ENCODE measurements at regions not wholly inside any gene's neighbourhood (a gene's known extent, or its start where the extent isn't known, plus 50 kb on each side); places are given as distances from the start of the nearest gene placed in this dataset.
"Not testable (repeated sequence)": the region's sequence is repeated elsewhere in the genome, so short reads cannot be mapped to it uniquely, and the experiment has no call there.

- DNase-seq (ENCODE audit: low read depth, low spot score), result no peak
Measured at GRCh38 chr12:13350946-13351345, 154.4 kb downstream of the EMP1 start.

DNA sequence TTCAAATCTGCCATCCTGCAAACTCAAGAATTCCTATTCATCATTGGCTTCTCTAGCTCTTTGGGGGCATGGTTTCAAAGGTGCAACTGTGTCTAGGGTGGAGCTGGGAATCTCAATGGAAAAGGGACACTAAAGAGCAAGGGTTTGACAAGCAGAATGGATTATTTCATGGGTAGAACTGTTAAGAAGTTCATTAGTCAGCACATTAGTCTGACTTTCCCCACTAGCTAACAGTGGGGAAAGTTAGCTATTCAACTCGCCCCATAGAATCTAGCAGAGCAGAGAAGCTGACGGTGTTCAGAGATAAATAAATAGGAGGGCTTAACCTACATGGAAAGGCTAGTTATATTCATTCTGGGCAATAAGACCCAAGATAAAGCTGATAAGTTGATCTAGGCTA, 153.9 kb downstream of the EMP1 start:
- DNase-seq (ENCODE audit: low read depth, low spot score), result no peak

DNA sequence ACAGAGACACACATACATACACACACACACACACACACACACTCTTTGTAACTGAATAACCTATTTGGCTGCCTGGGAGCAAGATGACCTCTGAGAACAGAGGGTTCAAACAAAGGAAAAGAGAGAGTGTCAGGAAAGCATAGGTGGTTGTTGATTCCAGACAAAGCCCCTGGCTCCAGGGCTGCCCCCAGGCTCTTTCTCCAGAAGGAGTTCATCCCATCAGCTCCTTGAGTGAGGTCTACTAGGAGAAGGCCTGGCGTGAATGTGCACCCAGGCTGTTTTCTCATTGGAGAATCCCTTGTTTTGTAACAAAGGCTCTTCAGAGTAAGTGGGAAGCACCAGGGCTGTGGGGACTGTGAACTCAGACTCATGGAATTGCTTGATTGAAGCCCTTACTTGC, 151.9 kb downstream of the EMP1 start:
- DNase-seq (ENCODE audit: low read depth, low spot score), result no peak

- DNase-seq (ENCODE audit: low read depth, low spot score), result no peak
Measured at GRCh38 chr12:13347241-13348043, 150.9 kb downstream of the EMP1 start.

- DNase-seq (ENCODE audit: low read depth, low spot score), result no peak
Measured at GRCh38 chr12:13345722-13346121, 149.2 kb downstream of the EMP1 start.

DNA sequence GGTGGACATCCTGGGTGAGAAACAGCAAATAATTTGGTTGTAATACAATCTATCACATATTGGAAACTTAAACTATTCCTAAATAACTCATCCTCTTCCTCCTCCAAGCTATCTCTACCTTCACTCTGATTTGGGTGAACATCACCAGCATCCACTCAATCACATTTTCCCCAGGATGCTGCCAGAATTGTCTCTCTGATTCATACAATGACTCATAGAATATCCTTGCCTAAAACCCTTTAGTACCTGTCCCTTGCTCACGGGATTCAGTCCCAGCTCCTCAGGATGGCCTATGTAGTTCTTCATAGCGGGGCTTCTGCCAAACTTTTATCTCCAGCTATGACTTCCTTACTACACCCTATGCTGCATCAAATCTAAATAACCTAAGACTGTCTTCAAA, 146.8 kb downstream of the EMP1 start:
- DNase-seq (ENCODE audit: low read depth, low spot score), result no peak

- DNase-seq (ENCODE audit: low read depth, low spot score), result no peak
Measured at GRCh38 chr12:13342971-13343370, 146.4 kb downstream of the EMP1 start.

- no peak for DNase-seq (ENCODE audit: low read depth, low spot score)
Measured at GRCh38 chr12:13340149-13340548, 143.6 kb downstream of the EMP1 start.

- DNase-seq (ENCODE audit: low read depth, low spot score), result no peak
Measured at GRCh38 chr12:13339538-13339937, 143.0 kb downstream of the EMP1 start.

DNA sequence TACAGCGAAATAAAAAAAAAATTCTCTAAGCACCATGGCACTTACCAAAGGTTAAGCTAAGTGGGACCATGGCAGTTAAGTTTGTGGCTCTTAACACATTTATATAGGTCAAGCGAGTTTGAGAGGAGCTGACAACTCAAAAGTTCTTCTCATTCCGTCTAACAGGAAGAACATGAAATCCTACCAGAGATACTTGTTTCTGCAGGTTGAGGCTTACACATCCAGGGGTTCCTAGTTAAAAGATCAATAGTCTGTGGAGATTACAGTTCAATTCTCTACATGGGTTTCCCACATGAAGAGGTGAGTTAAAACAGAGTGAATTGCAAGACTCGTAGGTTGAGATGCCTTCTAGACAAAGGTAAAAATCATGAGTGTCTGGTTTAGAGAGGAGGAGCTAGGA, 142.6 kb downstream of the EMP1 start:
- no peak for DNase-seq (ENCODE audit: low read depth, low spot score)

- no peak for DNase-seq (ENCODE audit: low read depth, low spot score)
Measured at GRCh38 chr12:13337791-13338190, 141.3 kb downstream of the EMP1 start.

- DNase-seq (ENCODE audit: low read depth, low spot score), result no peak
Measured at GRCh38 chr12:13336216-13336615, 139.7 kb downstream of the EMP1 start.

- DNase-seq (ENCODE audit: low read depth, low spot score), result no peak
Measured at GRCh38 chr12:13328535-13328934, 132.0 kb downstream of the EMP1 start.

DNA sequence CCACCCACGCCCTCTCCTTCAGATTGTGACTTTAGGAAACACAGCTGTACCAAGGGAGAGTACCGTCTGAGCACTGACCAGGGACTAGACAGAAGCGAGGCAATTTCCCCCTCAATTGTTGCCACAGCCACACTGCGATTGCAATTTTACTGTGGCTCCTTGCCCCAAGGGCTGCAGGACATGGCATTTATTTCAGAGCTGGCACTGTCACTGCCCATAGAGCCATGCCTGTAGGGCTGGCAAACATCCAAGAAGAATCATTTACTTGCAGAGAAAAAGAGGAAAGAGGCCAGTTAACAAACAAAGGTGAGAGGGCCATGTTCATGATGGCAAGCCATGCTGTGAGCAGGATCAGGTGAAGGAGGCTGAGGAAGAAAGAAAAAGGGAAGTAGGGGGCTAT, 129.6 kb downstream of the EMP1 start:
- no peak for DNase-seq (ENCODE audit: low read depth, low spot score)

- DNase-seq (ENCODE audit: low read depth, low spot score), result not testable (repeated sequence)
Measured at GRCh38 chr12:13325037-13325436, 128.5 kb downstream of the EMP1 start.

DNA sequence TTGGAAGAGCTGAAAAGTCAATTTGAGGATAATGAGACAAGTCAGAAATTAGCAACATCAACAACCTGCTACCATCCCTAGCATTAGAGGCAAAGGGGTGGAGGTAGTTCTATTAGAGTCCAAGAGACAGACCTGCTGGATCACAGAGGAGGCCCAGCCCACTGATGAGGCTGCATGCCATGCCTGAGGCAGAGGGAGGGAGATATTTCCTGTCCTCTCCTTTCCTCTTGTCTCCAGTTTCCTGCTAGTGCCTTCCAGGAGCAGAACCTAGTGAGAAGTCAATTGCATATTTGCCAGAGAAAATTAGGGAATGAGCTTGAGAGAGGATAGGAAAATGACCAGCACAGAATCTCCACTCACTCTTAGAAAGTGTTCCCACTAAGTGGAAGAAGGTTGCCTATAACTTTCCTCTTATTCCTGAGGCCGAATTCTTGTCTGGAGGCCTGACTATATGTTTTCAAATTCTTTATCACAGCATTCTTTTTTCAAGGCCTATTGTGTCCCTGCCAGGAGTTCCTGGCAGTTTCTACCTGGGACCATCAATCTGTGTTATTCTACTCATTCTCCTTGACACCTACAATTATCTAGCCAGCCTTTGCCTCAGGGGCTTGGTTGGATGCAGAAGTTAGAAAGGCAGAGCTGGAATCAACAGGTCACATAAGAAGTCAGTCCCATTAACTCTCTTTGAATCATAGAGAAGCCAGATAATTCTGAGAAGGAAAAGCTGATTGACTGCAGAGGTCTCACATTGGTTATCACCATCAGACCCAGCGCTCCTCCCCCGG, 121.9 kb downstream of the EMP1 start:
- DNase-seq (ENCODE audit: low read depth, low spot score), result no peak

DNA sequence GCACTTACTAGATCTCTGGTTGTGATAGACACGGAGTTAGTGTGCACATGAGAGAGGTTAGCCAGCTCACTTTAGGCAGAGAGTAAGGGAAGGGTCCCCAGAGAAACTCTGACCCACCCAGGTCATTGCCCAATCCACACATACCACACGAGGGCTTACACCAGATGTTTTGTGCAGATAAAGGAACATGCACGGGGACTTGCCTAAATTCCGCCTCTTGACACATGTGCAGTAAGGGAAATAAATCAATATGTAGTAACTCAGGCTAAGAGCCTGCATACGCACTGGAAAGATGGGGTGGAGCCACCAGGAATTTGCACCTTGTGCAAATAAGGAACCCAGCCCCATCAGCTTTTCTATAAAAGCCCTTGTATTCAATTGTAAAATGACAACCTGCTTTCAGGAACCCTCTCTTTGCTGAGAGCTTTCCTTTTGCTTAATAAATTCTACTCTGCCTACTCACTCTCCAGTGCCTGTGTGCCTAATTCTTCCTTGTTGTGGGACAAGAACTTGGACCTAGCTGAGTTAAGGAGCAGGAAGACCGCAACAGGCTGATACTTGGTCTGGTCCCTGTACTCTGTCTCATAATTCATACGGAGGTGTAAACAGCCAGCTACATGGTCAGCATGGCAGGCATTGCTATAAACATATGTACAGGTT, 120.2 kb downstream of the EMP1 start:
- no peak for DNase-seq (ENCODE audit: low read depth, low spot score)

- no peak for DNase-seq (ENCODE audit: low read depth, low spot score)
Measured at GRCh38 chr12:13313886-13314285, 117.4 kb downstream of the EMP1 start.

DNA sequence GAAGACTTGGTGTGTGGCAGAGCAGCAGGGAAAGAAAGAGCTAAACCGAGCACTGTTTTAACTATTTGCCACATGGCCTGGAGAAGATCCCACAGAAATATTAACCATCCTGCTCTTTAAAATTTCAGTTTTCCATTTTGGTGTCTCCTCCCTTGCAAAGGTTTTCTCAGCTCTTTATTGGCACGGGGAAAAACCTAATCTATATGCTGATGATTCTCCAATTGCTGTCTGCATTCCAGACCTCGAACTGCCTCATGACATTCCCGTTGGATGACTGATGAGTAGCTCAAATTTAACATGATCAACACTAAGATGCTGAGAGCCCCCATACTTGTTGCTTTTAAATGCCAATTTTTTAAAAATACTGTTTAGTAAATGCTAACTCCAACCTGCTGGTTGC, 115.0 kb downstream of the EMP1 start:
- DNase-seq (ENCODE audit: low read depth, low spot score), result no peak

- no peak for DNase-seq (ENCODE audit: low read depth, low spot score)
Measured at GRCh38 chr12:13307143-13307816, 110.8 kb downstream of the EMP1 start.

DNA sequence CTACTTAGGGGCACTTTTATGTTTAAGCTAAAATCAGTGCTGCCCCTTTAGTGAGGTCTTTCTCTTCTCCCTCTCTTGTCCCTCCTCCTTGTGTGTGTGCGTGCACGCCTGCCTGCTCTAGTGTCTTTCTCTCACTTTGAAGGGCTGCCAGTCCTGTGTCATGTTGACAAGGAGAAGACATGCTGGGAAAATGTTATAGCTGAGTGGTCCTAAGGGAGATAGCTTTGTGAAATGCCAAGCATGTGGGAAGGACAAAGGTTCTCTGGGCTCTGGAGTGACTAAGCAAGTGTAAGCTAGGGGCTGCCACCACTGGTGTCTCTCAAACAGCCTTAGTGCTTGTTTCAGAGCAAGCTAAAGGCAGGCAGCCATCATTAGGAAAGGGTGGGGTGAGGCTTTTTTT, 108.4 kb downstream of the EMP1 start:
- no peak for DNase-seq (ENCODE audit: low read depth, low spot score)

GRCh38 chr12:13299457-13299856, 102.9 kb downstream of the EMP1 start:
- DNase-seq (ENCODE audit: low read depth, low spot score), result no peak
